ENCODE measurements at regions not wholly inside any gene's neighbourhood (a gene's known extent, or its start where the extent isn't known, plus 50 kb on each side); places are given as distances from the start of the nearest gene placed in this dataset.
"Not testable (repeated sequence)": the region's sequence is repeated elsewhere in the genome, so short reads cannot be mapped to it uniquely, and the experiment has no call there.

- no peak for DNase-seq
Observed at GRCh38 chrX:101823236-101823635, 108.6 kb downstream of the ZMAT1 start.

GRCh38 chrX:101817739-101818138 lies 114.1 kb downstream of the ZMAT1 start:
- DNase-seq = not testable (repeated sequence)

DNA sequence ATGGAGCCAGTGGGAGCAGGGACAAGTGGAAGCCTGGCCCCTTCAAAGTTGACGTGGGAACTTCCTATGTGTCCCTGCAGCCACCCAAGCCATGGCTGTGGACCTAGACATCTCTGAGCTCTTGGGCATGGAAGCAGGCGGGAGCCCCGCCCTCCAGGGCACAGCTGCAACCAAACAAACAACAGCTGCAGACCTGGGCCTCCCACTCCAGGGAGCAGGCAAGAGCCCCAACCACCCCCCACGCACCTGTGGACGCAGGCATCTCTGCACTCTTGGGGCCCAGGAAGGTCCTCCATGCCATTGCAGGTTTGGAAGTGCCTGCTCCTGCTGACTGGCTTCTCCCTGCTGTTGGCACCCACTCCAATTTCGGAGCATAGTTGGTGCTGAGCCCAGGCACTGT lies 118.6 kb downstream of the ZMAT1 start:
- DNase-seq = no peak

GRCh38 chrX:101803451-101803850 lies 128.4 kb downstream of the ZMAT1 start:
- DNase-seq = no peak

DNA sequence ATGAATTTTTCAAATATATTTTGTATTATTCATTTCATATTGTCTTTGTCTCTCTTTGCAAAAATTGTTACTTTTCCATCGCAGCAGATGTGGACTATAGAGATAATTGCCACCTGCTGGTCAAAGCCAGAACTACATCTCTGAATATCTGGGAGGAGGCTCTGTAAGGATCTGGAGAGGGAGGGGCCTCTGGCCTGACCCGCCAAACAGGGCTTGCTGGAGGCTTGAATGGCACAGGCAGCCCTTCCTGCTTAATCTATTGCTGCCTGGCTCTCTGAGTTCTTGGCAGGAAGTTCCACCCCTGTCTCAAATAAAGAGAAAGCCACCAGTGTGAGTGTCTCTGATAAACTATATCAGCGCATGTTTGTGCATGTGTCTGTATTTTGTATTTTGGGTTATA lies 132.4 kb downstream of the ZMAT1 start:
- peak; percentile 84 for DNase-seq

GRCh38 chrX:101787934-101788333 lies 128.3 kb upstream of the ARMCX2 start:
- no peak for DNase-seq

DNA sequence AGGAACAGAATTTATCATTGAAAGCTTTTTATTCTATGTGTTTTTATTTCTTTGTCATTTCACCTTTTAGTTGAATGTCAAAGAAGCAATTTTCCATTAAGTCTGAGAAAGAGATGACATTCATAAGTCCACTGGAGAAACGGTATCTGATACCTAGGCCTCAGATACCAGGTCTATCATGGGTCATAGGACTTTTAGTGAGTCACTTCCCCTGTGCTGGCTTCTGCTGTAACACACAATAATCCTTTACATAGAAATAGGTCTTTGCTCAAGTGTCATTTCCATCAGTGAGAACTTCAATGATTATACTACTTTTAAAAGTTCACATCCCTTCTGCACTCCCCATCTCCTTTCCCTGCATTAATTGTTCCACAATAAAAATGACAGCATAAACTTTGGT lies 125.5 kb upstream of the ARMCX2 start:
- no peak for DNase-seq

- not testable (repeated sequence) for DNase-seq
Observed at GRCh38 chrX:101780421-101780820, 120.8 kb upstream of the ARMCX2 start.

DNA sequence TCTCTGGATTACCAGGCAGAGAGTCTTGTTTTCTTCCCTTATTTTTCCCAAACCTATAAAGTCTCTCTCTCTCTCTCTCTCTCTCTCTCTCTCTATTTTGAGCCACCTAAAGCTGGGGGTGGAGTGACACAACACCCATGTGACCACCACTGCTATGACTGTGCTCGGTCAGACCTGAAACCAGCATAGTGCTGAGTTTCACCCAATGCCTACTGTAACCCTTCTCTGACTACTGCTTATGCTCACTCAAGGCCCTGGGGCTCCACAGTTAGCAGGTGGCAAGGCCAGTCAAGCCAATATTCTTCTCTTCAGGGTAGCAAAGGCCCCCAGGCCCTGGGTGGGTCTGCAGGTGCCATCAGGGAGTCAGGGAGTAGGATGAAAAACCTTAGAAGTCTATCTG lies 114.7 kb upstream of the ARMCX2 start:
- no peak for DNase-seq

DNA sequence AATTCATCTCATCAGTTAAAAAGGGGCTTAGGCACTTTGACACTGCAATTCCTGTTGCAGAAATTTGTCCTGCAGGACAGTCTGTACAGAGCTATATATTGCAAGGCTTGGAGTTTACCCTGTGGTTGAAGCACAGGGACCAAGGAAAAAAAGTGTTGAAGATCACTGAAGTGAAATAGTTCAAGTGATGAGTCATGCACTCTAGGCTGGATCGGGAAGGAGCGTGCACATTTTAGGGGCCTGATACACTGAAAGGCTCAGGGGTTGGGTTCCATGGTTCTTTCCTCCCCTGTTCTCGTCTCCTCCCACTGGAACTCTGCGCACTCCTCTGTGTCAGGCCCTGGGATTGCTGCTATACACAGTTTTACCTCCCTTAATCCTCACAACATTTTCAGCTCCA lies 104.9 kb upstream of the ARMCX2 start:
- no peak for DNase-seq

DNA sequence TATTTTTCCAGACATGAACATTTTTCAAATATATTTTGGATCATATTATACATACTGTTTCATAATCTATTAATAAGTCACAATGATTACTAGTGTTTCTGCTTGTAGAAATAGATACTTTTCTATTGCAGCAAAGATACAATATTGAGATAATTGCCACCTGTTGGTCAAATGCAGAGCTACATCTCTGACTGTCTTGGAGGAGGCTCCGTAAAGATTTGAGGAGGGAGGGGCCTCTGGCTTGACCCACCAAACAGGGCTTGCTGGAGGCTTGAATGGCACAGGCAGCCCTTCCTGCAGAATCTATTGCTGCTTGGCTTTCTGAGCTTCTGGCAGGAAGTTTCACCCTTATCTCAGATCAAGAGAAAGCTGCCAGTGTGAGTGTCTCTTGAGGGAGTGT lies 99.3 kb upstream of the ARMCX2 start:
- peak; percentile 19 for DNase-seq

GRCh38 chrX:101750744-101751143 lies 91.1 kb upstream of the ARMCX2 start:
- no peak for DNase-seq

DNA sequence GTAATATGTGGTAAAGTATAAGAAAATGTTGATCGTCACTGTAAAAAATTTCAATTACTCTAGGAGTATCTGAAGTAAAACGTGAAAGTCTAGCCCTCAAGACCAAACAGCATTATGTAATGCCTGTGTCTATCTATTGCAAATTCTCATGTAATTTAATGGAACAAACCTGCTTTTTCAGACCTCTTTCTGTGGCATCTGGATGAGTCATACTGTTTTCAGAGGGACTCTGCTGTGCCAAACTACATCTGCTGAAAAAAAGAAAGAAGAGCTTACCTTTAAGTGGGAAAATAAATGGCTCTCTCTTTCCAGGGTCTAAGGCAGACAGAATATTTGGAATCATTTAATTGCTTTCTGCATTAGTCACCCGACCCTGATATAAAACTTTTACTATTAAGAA lies 89.8 kb upstream of the ARMCX2 start:
- DNase-seq = no peak

- no peak for DNase-seq
Observed at GRCh38 chrX:101745046-101745445, 85.4 kb upstream of the ARMCX2 start.

- DNase-seq = no peak
Observed at GRCh38 chrX:101744085-101744484, 84.4 kb upstream of the ARMCX2 start.

DNA sequence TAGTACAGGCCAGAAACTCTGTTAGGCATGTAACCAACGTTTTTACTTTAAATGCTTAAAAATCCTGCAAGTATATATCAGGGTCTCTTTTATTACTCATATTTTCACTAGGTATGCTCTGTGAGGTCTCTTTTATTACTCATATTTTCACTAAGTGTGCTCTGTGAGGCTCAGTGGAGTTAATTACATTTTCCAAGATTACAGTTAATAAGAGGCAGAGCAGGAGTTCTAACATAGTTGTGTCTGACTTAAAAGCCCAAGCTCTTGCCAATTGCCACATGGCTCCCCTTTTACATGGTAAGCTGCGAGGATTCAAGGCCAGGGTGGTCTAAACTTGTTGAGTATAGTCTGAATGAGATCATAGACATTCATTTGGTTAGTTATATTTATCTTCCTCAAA lies 81.0 kb upstream of the ARMCX2 start:
- no peak for DNase-seq

DNA sequence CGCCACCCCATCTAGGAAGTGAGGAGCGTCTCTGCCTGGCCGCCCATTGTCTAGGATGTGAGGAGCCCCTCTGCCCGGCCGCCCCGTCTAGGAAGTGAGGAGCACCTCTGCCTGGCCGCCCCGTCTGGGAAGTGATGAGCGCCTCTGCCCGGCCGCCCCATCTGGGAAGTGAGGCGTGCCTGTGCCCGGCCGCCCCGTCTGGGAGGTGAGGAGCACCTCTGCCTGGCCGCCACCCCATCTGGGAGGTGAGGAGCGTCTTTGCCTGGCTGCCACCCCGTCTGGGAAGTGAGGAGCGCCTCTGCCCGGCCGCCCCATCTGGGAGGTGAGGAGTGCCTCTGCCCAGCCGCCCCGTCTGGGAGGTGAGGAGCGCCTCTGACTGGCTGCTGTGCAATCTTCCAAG lies 79.2 kb upstream of the ARMCX2 start:
- DNase-seq = not testable (repeated sequence)

DNA sequence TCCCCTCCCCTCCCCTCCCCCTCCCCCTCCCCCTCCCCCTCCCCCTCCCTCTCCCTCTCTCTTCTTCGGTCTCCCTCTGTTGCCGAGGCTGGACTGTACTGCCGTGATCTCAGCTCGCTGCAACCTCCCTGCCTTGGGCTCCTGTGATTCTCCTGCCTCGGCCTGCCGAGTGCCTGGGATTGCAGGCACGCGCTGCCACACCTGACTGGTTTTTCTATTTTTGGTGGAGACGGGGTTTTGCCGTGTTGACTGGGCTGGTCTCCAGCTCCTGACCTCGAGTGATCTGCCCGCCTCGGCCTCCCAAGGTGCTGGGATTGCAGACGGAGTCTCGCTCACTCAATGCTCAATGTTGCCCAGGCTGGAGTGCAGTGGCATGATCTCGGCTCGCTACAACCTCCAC lies 78.8 kb upstream of the ARMCX2 start:
- not testable (repeated sequence) for DNase-seq

GRCh38 chrX:101736651-101737050 lies 77.0 kb upstream of the ARMCX2 start:
- DNase-seq = no peak

GRCh38 chrX:101732870-101733269 lies 73.2 kb upstream of the ARMCX2 start:
- no peak for DNase-seq

DNA sequence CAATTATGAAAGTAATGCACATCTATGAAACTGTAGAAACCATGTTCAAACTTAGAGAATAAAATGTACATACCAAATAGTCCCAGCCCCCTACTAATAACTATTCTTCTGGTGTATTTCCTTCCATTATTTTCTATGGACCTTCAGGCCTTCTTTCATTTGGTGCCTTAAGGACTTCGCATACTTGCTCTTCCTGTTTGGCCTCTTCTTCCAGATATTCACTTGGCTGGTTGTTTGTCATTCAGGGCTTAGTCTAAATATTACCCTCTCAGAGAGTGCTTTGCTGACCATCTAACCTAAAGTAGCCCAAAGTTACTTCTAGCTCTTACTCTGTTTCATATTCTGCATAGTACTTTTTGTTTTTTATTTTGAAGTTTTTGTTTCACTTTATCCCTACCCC lies 70.3 kb upstream of the ARMCX2 start:
- DNase-seq = no peak

Measured in NCI-H146 (cell line).